ENCODE measurements at regions not wholly inside any gene's neighbourhood (a gene's known extent, or its start where the extent isn't known, plus 50 kb on each side); places are given as distances from the start of the nearest gene placed in this dataset.

DNA sequence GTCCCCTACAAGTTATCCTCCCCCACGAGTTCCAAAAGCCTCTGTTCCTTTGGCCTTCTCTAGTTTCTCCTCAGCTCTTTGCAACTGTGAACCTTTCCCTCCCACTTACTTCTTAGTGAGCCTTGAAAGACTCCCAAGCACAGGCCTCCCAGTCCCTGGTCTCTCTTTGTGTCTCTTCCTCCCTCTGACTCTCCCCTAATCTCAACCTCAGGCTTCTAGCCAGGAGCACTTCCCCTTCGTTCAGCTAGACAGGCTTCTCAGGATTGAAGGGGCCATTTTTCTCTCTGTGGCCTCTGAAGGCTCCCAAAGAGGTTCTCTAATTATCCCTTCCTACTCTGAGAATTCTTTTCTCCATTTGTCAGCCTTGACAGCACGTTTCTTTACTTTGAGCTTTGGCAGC lies 50.2 kb upstream of the PHYHIPL start:
- TF ChIP-seq POLR2A (IDR thresholded peaks at IDR 0.05) (no peak), EP300 (IDR thresholded peaks at IDR 0.05) (no peak), POLR2AphosphoS5 (IDR thresholded peaks at IDR 0.05) (no peak)
- TF ChIP-seq, protein P1, sequence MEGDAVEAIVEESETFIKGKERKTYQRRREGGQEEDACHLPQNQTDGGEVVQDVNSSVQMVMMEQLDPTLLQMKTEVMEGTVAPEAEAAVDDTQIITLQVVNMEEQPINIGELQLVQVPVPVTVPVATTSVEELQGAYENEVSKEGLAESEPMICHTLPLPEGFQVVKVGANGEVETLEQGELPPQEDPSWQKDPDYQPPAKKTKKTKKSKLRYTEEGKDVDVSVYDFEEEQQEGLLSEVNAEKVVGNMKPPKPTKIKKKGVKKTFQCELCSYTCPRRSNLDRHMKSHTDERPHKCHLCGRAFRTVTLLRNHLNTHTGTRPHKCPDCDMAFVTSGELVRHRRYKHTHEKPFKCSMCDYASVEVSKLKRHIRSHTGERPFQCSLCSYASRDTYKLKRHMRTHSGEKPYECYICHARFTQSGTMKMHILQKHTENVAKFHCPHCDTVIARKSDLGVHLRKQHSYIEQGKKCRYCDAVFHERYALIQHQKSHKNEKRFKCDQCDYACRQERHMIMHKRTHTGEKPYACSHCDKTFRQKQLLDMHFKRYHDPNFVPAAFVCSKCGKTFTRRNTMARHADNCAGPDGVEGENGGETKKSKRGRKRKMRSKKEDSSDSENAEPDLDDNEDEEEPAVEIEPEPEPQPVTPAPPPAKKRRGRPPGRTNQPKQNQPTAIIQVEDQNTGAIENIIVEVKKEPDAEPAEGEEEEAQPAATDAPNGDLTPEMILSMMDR (IDR thresholded peaks at IDR 0.05): no peak

All from suprapubic skin (tissue), 4 donors.